ENCODE measurements at regions not wholly inside any gene's neighbourhood (a gene's known extent, or its start where the extent isn't known, plus 50 kb on each side); places are given as distances from the start of the nearest gene placed in this dataset.
"Not testable (repeated sequence)": the region's sequence is repeated elsewhere in the genome, so short reads cannot be mapped to it uniquely, and the experiment has no call there.

DNA sequence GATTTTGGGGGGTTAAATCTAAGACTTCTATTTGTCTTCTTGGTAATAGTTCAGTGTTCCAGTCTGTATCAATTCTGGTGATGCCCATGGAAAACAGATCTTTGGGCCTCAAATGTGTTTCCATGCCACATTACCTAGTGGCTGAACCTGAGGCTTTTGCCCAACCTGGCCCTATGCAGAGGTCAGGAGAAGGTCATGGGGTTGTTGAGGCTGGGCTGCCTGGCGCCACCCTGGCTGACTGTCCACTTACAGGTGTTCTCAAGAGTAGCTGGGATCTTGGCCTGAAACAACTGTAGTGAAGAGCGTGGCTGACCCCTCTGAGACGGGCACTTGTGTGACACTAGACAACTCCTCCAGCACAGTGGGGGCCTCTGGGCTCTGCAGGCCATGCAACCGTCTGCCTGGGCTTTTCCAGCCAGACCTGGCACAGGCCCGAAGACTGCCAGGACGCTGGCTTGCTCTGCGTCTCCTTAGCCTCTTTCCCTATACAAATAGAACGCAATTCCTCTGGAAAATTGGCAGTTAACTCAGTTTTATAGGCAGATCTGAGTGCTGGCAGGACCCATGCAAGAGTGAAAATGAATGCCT is 127.8 kb downstream of the TRIM43 start:
- intact Hi-C loops (cut with DNase I, micrococcal nuclease), result no loop called here
- H3K36me3 ChIP-seq (ENCODE audit: low read depth), result no peaks in the 10 kb centered on the region
- no peaks in the 10 kb centered on the region for H3K4me1 ChIP-seq (ENCODE audit: low read depth)
- DNase-seq, result no peak
- no peaks in the 10 kb centered on the region for H3K9me3 ChIP-seq
- ATAC-seq, result no peak
- TF ChIP-seq, protein P1, sequence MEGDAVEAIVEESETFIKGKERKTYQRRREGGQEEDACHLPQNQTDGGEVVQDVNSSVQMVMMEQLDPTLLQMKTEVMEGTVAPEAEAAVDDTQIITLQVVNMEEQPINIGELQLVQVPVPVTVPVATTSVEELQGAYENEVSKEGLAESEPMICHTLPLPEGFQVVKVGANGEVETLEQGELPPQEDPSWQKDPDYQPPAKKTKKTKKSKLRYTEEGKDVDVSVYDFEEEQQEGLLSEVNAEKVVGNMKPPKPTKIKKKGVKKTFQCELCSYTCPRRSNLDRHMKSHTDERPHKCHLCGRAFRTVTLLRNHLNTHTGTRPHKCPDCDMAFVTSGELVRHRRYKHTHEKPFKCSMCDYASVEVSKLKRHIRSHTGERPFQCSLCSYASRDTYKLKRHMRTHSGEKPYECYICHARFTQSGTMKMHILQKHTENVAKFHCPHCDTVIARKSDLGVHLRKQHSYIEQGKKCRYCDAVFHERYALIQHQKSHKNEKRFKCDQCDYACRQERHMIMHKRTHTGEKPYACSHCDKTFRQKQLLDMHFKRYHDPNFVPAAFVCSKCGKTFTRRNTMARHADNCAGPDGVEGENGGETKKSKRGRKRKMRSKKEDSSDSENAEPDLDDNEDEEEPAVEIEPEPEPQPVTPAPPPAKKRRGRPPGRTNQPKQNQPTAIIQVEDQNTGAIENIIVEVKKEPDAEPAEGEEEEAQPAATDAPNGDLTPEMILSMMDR (IDR thresholded peaks at IDR 0.05), result no peak
- no peak overlapping the region for H3K4me3 ChIP-seq

DNA sequence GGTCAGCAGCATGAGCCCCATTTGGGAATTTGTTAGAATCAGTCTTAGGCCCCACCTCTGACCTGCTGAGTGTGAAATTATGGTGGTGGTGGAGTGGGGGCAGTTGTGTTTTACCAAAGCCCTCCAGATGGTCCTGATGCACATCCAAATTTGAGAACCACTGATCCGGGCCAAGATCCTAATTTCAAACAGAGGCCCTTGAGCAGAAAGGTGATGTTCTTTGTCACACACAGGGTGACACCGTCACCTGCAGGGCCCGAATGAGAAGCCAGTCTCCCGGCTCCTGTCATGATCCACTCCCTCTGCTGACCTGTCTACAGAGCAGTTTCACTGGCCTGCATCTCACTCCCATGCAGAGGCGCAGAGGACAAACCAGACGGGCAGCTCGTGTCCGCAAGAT is 129.9 kb downstream of the TRIM43 start:
- H3K9me3 ChIP-seq, result no peaks in the 10 kb centered on the region
- TF ChIP-seq, protein P1 (IDR thresholded peaks at IDR 0.05), result no peak
- ATAC-seq (no peak), DNase-seq (no peak)
- no peaks in the 10 kb centered on the region for H3K36me3 ChIP-seq (ENCODE audit: low read depth)
- H3K4me3 ChIP-seq, result no peak overlapping the region
- intact Hi-C loops (cut with DNase I, micrococcal nuclease), result no loop called here
- H3K4me1 ChIP-seq (ENCODE audit: low read depth), result no peaks in the 10 kb centered on the region

DNA sequence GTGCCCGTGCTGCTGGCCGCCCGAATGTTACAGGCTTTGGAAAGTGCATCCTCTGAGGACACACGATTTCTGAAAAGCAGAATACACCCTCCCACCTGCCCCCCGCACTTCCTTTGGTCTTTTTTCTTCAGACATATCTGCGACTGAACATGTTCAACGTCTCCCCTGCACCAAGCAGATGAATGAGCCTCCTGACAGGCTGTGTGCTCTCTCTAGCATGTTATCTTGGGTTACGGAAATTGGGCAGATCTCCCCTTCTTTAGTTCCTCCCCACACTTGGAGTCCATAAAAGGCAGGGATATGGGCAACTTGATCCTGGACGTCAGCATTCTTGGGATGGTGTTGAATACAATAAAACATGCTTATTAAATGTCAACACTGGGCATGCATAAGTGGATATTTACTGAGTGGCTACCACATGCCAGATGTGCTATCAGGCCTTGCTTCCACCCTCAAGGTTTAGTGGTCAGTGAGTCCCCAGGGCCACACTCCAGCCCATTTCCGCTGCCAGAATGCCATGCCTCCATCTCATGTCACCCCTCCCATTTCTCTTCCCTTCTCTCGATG is 130.4 kb downstream of the TRIM43 start:
- intact Hi-C loops (cut with DNase I, micrococcal nuclease), result no loop called here
- no peak for DNase-seq
- Histone ChIP-seq H3K9me3 (no peaks in the 10 kb centered on the region), H3K4me1 (ENCODE audit: low read depth) (no peaks in the 10 kb centered on the region), H3K4me3 (no peak overlapping the region), H3K36me3 (ENCODE audit: low read depth) (no peaks in the 10 kb centered on the region)
- TF ChIP-seq, protein P1 (IDR thresholded peaks at IDR 0.05), result no peak
- ATAC-seq, result no peak

DNA sequence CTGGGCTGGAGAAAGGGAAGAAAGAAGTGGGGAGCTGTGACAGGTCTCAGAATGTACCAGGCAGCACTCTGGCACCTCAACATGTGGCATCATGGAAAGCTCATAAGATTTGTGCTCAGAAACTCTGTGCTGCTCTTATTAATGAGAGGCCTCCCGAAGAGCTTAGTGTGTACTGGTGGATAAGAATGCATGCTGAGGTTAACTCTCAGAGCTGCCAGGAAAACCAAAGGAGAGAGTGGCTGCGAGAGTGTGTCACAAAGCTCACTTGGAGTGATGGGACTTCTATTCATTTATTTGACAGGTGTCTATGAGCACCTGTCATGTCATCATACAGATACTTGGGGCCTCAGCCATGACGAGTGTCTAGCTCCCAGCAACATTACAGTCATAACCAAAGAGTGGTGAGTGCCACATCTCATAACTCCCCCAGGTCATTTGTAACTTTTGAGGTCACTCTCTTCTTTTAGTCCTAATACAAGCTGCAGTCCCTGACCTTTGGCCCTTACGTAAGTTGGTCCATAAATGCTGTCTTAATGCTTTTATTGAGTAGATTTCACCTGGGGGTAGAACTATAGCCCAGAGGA is 131.9 kb downstream of the TRIM43 start:
- ATAC-seq; H3K9me3 ChIP-seq; H3K4me3 ChIP-seq; DNase-seq; H3K4me1 ChIP-seq (ENCODE audit: low read depth); H3K36me3 ChIP-seq (ENCODE audit: low read depth); intact Hi-C loops (cut with DNase I, micrococcal nuclease): not testable (repeated sequence)

DNA sequence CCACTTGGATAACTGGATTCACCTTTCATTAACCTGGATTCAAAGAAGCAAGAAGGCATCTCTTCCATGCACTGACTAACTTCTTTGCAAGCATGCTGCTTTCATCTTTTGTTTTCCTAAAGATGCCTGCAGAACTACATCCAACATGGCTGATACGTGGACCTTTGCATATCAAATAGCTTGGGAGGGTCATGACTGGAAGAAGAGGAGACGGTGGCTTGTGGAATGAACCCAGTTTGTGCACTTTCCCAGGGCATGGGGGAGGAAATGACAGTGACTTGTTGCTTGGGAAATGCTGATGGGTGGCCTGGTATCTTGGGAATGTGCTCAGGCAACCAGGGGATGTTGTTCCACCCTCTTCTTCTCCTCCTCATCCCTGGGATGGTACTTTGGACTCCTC is 133.4 kb downstream of the TRIM43 start:
- not testable (repeated sequence) for H3K36me3 ChIP-seq (ENCODE audit: low read depth); ATAC-seq; H3K4me1 ChIP-seq (ENCODE audit: low read depth); H3K4me3 ChIP-seq; DNase-seq; H3K9me3 ChIP-seq
- intact Hi-C loops (cut with DNase I, micrococcal nuclease), result loop anchor here in 1 of 2 donors (5.0 kb wide), 1 partner anchor 313 kb away; no protein-coding TSS in a partner anchor

DNA sequence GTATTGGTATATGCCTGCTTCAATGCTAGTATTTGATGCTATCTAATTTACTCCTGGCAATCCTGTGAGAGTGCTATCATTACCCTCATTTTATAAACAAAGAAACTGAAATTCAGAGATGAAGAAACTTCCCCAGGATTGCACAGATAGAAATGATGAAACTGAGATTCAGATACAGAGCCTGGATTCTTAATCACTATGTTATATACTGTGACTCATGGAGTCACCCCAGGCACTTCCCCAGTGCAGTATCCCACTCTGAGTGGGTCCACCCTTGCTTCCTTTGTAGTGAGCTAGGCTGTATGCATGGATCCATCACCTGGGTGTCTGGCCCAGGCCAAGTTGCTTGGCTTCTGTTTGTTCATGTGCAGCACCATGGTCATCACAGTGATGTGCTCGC is 133.9 kb downstream of the TRIM43 start:
- not testable (repeated sequence) for H3K4me1 ChIP-seq (ENCODE audit: low read depth); DNase-seq; H3K9me3 ChIP-seq; ATAC-seq; H3K36me3 ChIP-seq (ENCODE audit: low read depth); H3K4me3 ChIP-seq
- intact Hi-C loops (cut with DNase I, micrococcal nuclease), result loop anchor here in 1 of 2 donors (5.0 kb wide), 1 partner anchor 313 kb away; no protein-coding TSS in a partner anchor

DNA sequence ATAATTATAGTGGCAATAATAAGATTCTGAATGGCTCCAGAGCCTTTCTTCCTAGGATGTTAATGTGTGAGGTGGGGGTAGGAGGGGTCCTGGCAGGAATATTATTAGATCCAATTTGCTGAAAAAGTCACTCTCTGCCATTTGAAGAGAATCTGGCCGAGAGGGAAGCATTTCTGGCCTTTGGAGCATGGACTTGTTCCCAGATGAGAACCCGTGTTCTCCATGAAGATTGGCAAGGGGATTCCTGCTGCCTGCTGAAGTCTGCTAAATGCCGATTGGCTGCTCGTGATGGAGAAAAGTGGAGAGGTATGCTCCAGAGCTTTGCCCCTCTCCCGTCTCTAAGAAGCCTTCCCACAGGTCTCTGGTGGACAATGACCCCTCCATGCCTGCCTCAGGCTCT is 135.6 kb downstream of the TRIM43 start:
- intact Hi-C loops (cut with DNase I, micrococcal nuclease), result loop anchor here in 1 of 2 donors (5.0 kb wide), 1 partner anchor 315 kb away; no protein-coding TSS in a partner anchor
- H3K9me3 ChIP-seq; ATAC-seq; H3K4me1 ChIP-seq (ENCODE audit: low read depth); H3K36me3 ChIP-seq (ENCODE audit: low read depth); DNase-seq; H3K4me3 ChIP-seq: not testable (repeated sequence)

All from mucosa of descending colon (tissue), 3 donors.